Esophagus (tissue), 2 donors: ENCODE measurements at regions not wholly inside any gene's neighbourhood (a gene's known extent, or its start where the extent isn't known, plus 50 kb on each side); places are given as distances from the start of the nearest gene placed in this dataset.

Experiments used
- H3K27ac ChIP-seq, 2 donors: one replicate each; pipeline ENCODE4 v1.5.1; 2013; ENCODE audit warnings: low read depth in 2 of 2, mild to moderate bottlenecking in 2 of 2, inconsistent platforms in 1 of 2, low read length in 1 of 2, moderate library complexity in 1 of 2
- H3K27me3 ChIP-seq, 2 donors: one replicate each; pipeline ENCODE4 v1.6.1; 2013; ENCODE audit warnings: low read length in 2 of 2, control low read depth in 1 of 2, mild to moderate bottlenecking in 1 of 2; ENCODE audit not compliant: insufficient read depth in 2 of 2, control insufficient read depth in 1 of 2
- H3K36me3 ChIP-seq, 2 donors: one replicate each; pipeline ENCODE4 v1.6.1; 2013; ENCODE audit warnings: low read length in 1 of 2; ENCODE audit not compliant: control insufficient read depth in 2 of 2, insufficient read depth in 2 of 2
- H3K4me1 ChIP-seq, 2 donors: one replicate each; pipeline ENCODE4 v1.6.1; 2013; ENCODE audit warnings: low read length in 1 of 2; ENCODE audit not compliant: control insufficient read depth in 2 of 2, insufficient read depth in 2 of 2
- H3K4me3 ChIP-seq, 2 donors: one replicate each; pipeline ENCODE4 v1.5.1; 2013; ENCODE audit warnings: low read length in 2 of 2, mild to moderate bottlenecking in 2 of 2, low read depth in 1 of 2, moderate library complexity in 1 of 2
- H3K9me3 ChIP-seq, 2 donors: one replicate each; pipeline ENCODE4 v1.6.1; 2013; ENCODE audit warnings: mild to moderate bottlenecking in 2 of 2, low read depth in 1 of 2, low read length in 1 of 2, moderate library complexity in 1 of 2; ENCODE audit not compliant: control insufficient read depth in 2 of 2, insufficient read depth in 1 of 2
- WGBS, 2 donors: extraction: QIAGEN DNeasy Blood & Tissue Kit; methylation state at CpG; one replicate each; pipeline ENCODE4 v1.1.7; 2013; 5-methylcytosine and 5-hydroxymethylcytosine counted together
- donor health status: healthy with polysubstance abuse.
- donor health status: Bipolar disorder and iron deficiency.

DNA sequence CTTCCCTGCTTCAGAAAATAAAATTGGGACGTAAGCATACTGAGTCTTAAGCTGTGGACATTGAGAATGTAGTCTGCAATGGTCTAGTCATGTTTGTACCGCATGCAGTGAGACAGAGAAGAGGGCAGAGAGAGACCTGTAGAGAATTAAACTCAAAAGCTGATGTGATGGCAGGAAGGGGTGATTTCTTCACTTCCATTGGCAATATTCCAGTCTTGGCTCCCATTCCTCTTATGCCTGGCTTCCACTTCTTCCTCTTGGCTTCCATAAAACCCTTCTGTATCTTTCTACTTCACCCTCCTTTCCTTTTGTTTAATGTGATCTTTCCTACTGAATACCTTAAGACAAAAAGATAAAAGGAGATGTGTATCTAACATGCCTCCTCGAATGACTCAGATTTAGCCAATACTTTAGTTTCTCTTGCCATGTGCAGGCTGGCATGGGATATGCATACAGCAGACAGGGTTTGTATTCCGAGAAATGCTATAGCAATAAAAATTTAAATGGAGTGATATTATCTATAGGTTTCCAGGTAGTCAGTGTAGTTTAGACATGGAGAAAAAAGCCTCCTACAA is 423.1 kb upstream of the DYNLRB2 start:
- Histone ChIP-seq H3K4me1 (peaks cover 0 to 3% of the 10 kb centered on the region in 2 donors), H3K9me3 (no peaks in the 10 kb centered on the region), H3K27ac (peak overlapping the region in 1 of 2 donors; percentile 6), H3K4me3 (no peak overlapping the region), H3K36me3 (no peaks in the 10 kb centered on the region), H3K27me3 (no peaks in the 10 kb centered on the region)
- 60 to 66% methylated on average over 4 of the region's 4 CpGs for WGBS, 2 donors

- H3K4me1 ChIP-seq = peaks cover 0 to 3% of the 10 kb centered on the region in 2 donors
- H3K27ac ChIP-seq = no peak overlapping the region
- H3K36me3 ChIP-seq = no peaks in the 10 kb centered on the region
- H3K9me3 ChIP-seq = no peaks in the 10 kb centered on the region
- no peak overlapping the region for H3K4me3 ChIP-seq
- H3K27me3 ChIP-seq = no peaks in the 10 kb centered on the region
Measured at GRCh38 chr16:80116711-80117110, 424.1 kb upstream of the DYNLRB2 start.

DNA sequence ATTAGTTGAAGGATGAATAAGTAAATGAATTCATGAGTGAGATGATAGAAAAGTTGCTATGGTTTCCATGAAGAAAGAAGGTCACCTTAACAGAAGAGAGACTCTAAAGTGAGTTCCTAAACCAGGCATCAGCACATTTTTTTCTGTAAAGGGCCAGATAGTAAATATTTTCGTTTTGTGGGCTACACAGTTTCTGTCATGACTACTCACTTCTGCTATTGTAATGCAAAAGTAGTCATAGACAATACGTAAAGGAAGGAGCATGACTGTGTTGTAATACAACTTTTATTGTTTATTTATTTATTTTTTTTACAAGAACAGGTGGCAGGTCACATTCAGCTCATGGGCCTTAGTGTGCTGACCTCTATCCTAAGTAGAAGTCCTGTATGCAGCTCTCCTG is 426.1 kb upstream of the DYNLRB2 start:
- Histone ChIP-seq H3K4me3 (no peak overlapping the region), H3K27ac (no peak overlapping the region), H3K4me1 (no peaks in the 10 kb centered on the region), H3K9me3 (no peaks in the 10 kb centered on the region), H3K36me3 (no peaks in the 10 kb centered on the region), H3K27me3 (no peaks in the 10 kb centered on the region)
- 49 to 52% methylated on average over 2 of the region's 2 CpGs for WGBS, 2 donors

DNA sequence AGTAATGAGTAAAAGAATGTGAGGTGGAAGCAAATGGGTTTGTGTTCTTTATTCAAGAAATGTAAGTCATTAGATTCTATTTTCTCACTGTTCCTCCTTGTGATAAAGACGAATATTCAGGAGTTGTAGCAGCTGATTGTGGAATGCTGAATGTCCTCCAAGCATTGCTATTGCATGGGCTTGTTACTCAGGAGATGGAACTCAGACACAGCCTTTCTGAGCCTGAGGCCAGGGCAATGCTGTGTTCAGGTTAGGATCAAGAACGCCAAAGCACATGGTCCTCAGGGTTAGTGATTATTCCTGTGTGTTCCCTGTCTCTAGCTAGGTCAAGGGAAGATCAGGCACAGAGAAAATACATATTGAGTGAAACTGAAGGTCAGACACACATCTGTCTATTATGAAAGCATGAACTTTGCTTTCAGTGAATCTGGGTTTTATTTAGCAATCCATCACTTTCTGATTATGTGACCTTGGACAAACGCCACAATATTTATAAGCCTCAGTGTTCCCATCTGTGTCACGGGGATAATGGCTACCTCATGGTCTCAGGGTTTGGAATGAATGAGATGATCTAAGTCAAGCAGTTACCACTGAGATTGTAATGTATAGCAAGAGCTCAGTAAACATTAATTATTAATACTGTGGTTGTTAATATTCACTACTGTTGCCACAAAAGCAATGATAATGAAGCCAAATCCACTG is 426.8 kb upstream of the DYNLRB2 start:
- WGBS, 2 donors = 43 to 47% methylated on average over 4 of the region's 4 CpGs
- Histone ChIP-seq H3K27ac (no peak overlapping the region), H3K36me3 (no peaks in the 10 kb centered on the region), H3K4me3 (no peak overlapping the region), H3K4me1 (no peaks in the 10 kb centered on the region), H3K9me3 (no peaks in the 10 kb centered on the region), H3K27me3 (no peaks in the 10 kb centered on the region)

DNA sequence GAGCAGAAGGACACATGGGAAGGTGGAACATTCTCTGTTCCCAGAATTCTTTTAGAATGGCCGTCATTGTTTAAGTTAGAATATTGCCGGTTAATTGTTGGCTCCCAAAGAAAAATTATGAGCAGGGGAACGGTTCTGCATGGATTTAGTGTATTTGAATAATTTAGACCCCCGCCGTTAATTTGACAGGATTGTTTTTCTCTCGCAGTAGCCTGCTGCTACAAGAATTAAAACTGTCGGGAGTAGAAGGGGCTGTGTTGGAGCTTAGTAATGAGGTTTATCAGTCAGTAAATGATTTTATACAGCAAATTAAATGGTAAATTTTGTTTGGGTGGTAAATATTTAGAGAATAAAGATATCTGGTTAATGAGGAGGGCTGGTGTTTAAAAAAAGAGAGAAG is 431.2 kb upstream of the DYNLRB2 start:
- no peaks in the 10 kb centered on the region for H3K36me3 ChIP-seq
- no peaks in the 10 kb centered on the region for H3K9me3 ChIP-seq
- no peaks in the 10 kb centered on the region for H3K4me1 ChIP-seq
- 75 to 85% methylated on average over 7 of the region's 7 CpGs for whole genome bisulfite sequencing, 2 donors
- no peaks in the 10 kb centered on the region for H3K27me3 ChIP-seq
- H3K4me3 ChIP-seq = no peak overlapping the region
- no peak overlapping the region for H3K27ac ChIP-seq

DNA sequence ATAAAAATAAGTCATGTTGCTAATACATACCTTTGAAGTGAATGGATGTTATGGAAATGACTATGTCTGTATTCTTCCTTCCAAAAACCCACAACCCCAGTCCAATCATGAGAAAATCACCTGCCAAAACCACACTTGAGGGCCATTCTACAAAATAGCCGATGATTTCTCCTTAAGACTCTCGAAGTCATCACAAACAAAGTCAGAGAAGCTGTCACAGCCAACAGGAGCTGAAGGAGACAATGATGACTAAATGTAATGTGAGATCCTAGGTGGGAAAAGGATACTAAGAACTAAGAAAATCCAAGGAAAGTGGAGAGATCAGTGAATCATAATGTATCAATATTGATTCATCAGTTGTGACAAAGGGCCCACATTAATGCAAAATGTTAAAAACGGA is 432.9 kb upstream of the DYNLRB2 start:
- H3K9me3 ChIP-seq = no peaks in the 10 kb centered on the region
- H3K27me3 ChIP-seq = no peaks in the 10 kb centered on the region
- H3K36me3 ChIP-seq = no peaks in the 10 kb centered on the region
- no peak overlapping the region for H3K27ac ChIP-seq
- H3K4me1 ChIP-seq = no peaks in the 10 kb centered on the region
- WGBS, 2 donors = 90 to 92% methylated on average over 3 of the region's 3 CpGs
- H3K4me3 ChIP-seq = no peak overlapping the region

DNA sequence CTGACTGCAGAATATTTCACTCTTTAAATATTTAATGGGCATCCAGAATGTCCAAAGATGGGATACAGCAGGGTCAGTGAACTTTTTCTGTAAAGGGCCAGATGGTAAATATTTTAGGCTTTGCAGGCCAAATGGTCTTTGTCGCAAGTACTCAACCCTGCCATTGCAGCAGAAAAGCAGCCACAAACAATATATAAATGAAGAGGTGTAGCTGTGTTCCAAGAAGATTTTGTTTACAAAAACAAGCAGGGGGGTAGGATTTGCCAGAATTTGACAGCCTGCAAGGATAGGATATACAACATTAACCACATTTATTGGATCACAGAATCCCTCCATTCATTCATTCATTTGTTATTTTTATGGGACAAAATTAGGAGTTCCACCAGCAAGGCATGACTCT is 435.0 kb upstream of the DYNLRB2 start:
- H3K36me3 ChIP-seq = no peaks in the 10 kb centered on the region
- H3K9me3 ChIP-seq = no peaks in the 10 kb centered on the region
- no peaks in the 10 kb centered on the region for H3K4me1 ChIP-seq
- no peak overlapping the region for H3K4me3 ChIP-seq
- no peaks in the 10 kb centered on the region for H3K27me3 ChIP-seq
- WGBS, 2 donors = 93 to 96% methylated on average over 1 of the region's 1 CpG
- H3K27ac ChIP-seq = no peak overlapping the region

GRCh38 chr16:80105160-80105559 is 435.6 kb upstream of the DYNLRB2 start:
- H3K4me3 ChIP-seq = no peak overlapping the region
- 45 to 60% methylated on average over 5 of the region's 5 CpGs for WGBS, 2 donors
- H3K4me1 ChIP-seq = no peaks in the 10 kb centered on the region
- H3K36me3 ChIP-seq = no peaks in the 10 kb centered on the region
- peak overlapping the region; percentile 36 to 84 for H3K27ac ChIP-seq
- H3K9me3 ChIP-seq = no peaks in the 10 kb centered on the region
- no peaks in the 10 kb centered on the region for H3K27me3 ChIP-seq

GRCh38 chr16:80104401-80104800 is 436.4 kb upstream of the DYNLRB2 start:
- H3K4me3 ChIP-seq = no peak overlapping the region
- no peaks in the 10 kb centered on the region for H3K9me3 ChIP-seq
- peak overlapping the region; percentile 36 to 84 for H3K27ac ChIP-seq
- H3K4me1 ChIP-seq = no peaks in the 10 kb centered on the region
- WGBS, 2 donors = 81 to 87% methylated on average over 3 of the region's 3 CpGs
- H3K27me3 ChIP-seq = no peaks in the 10 kb centered on the region
- H3K36me3 ChIP-seq = no peaks in the 10 kb centered on the region

GRCh38 chr16:80103463-80103862 is 437.3 kb upstream of the DYNLRB2 start:
- Histone ChIP-seq H3K36me3 (no peaks in the 10 kb centered on the region), H3K9me3 (no peaks in the 10 kb centered on the region), H3K4me3 (no peak overlapping the region), H3K4me1 (no peaks in the 10 kb centered on the region), H3K27me3 (no peaks in the 10 kb centered on the region), H3K27ac (peak overlapping the region in 1 of 2 donors; percentile 6)
- 74 to 76% methylated on average over 7 of the region's 7 CpGs for WGBS, 2 donors
